ENCODE measurements at regions not wholly inside any gene's neighbourhood (a gene's known extent, or its start where the extent isn't known, plus 50 kb on each side); places are given as distances from the start of the nearest gene placed in this dataset.

GRCh38 chr12:114976372-114976771 is 292.4 kb upstream of the TBX3 start:
- TF ChIP-seq CTCF (IDR thresholded peaks at IDR 0.05; ENCODE audit: extremely low read depth in 1 of 2, insufficient read depth in 1 of 2, low read depth in 1 of 2, low read length in 2 of 2) = no peak
- TF ChIP-seq EZH2 (IDR thresholded peaks at IDR 0.05; ENCODE audit: borderline replicate concordance, low read depth, low read length, severe bottlenecking) = no peak
- no peak for TF ChIP-seq POLR2A (IDR thresholded peaks at IDR 0.05; ENCODE audit: low read depth, low read length)
- no peak for TF ChIP-seq POLR2AphosphoS5 (IDR thresholded peaks at IDR 0.05; ENCODE audit: insufficient read depth, low read depth, low read length)
- no peak for TF ChIP-seq FOS (IDR thresholded peaks at IDR 0.05; ENCODE audit: borderline replicate concordance, insufficient read depth, low read length)
- TF ChIP-seq MAX (IDR thresholded peaks at IDR 0.05; ENCODE audit: insufficient read depth, insufficient read length) = no peak
- no peak for TF ChIP-seq JUN (IDR thresholded peaks at IDR 0.05; ENCODE audit: borderline replicate concordance, insufficient read depth, insufficient read length, low read depth)

Data from endothelial cell of umbilical vein (primary cell).